GM04504 (cell line): ENCODE measurements at regions not wholly inside any gene's neighbourhood (a gene's known extent, or its start where the extent isn't known, plus 50 kb on each side); places are given as distances from the start of the nearest gene placed in this dataset.
"Not testable (repeated sequence)": the region's sequence is repeated elsewhere in the genome, so short reads cannot be mapped to it uniquely, and the experiment has no call there.

Experiments
- DNase-seq: peaks from one replicate; pipeline ENCODE4 v3.0.0-alpha.2; 2012; ENCODE audit warnings: low read depth

- DNase-seq, result no peak
Observed at GRCh38 chr2:16066261-16067036, 126.1 kb downstream of the MYCN start.

- DNase-seq, result not testable (repeated sequence)
Observed at GRCh38 chr2:16065272-16066069, 125.1 kb downstream of the MYCN start.

GRCh38 chr2:16064745-16065144 is 124.4 kb downstream of the MYCN start:
- no peak for DNase-seq

- DNase-seq, result no peak
Observed at GRCh38 chr2:16063955-16064633, 123.7 kb downstream of the MYCN start.

DNA sequence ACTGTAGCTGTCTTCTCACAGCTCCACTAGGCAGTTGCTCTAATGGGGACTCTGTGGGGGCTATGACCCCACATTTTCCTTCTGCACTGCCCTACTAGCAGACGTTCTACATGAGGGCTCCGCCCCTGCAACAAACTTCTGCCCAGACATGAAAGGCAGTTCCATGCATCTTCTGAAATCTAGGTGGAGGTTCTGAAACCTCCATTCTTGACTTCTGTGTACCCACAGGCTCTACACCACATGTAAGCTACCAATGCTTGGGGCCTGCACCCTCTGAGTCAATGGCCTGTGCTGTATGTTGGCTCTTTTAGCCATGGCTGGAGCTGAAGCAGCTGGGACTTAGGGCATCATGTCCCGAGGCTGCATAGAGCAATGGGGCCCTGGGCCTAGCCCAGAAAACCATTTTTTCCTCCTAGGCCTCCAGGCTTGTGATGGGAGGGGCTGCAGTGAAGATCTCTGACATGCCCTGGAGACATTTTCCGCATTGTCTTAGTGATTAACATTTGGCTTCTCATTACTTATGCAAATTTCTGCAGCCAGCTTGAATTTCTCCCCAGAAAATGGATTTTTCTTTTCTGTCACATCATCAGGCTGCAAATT is 123.0 kb downstream of the MYCN start:
- no peak for DNase-seq

DNA sequence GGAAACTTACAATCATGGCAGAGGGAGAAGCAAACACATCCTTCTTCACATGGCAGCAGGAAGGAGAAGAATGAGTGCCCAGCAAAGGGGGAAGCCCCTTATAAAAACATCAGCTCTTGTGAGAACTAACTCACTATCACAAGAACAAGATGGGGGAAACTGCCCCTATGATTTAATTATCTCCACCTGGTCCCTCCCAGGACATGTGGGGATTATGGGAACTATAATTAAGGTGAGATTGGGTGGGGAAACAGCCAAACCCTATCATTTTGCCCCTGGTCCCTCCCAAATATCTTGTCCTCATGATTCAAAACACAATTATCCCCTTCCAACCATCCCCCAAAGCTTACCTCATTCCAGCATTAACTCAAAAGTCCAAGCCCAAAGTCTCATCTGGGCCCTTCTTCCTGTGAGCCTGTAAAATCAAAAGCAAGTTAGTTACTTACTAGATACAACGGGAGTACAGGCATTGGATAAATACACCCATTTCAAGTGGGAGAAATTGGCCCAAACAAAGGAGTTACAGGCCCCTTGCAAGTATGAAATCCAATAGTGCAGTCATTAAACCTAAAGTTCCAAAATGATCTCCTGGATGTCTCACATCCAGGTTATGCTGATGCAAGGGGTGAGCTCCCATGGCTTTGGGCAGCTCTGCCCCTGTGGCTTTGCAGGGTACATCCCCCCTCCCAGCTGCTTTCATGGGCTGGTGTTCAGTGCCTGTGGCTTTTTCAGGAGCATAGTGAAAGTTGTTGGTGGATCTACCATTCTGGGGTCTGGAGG is 122.3 kb downstream of the MYCN start:
- DNase-seq, result no peak

- no peak for DNase-seq
Observed at GRCh38 chr2:16061441-16062217, 121.3 kb downstream of the MYCN start.

DNA sequence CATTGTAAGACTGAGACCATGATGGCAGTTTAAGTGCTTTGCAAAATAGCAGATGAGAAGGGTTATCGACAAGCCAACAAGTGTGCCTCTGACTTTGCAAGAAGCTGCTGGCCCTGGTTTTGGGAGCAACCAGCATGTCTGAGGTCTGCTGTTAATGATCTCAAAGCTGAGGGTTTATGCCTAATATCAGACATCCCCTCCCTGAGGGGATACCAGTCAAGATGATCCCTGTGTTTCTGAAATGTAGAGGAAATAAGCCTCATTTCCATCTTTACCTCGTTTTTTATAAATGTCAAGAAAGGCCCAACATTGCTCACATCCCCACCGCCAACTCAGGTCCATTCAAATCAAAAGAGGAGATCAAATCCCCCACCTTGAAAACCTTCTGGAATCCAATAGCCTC is 120.6 kb downstream of the MYCN start:
- DNase-seq, result no peak

GRCh38 chr2:16060125-16060935 is 120.0 kb downstream of the MYCN start:
- DNase-seq, result no peak

- DNase-seq, result no peak
Observed at GRCh38 chr2:16059393-16060016, 119.2 kb downstream of the MYCN start.

GRCh38 chr2:16058747-16059358 is 118.5 kb downstream of the MYCN start:
- no peak for DNase-seq

DNA sequence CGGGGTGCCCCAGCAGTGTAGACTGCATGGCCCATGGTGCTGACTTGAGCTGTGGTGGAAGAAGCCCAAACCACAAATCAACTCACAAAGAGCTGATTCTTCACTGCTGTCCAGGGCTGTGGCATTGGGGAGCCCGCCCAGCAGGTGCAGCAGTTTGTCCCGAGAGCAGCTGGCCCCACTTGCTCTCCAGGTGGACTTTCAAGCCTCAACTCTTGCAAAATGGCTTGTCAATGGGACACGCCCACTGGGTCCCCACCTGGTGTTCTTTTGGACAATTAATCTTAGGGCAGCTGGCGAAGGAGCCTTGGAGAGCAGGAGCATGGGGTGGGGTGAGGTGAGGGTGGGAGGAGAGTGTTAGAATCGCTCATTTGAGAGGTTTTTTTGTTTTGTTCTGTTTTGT is 117.9 kb downstream of the MYCN start:
- no peak for DNase-seq

DNA sequence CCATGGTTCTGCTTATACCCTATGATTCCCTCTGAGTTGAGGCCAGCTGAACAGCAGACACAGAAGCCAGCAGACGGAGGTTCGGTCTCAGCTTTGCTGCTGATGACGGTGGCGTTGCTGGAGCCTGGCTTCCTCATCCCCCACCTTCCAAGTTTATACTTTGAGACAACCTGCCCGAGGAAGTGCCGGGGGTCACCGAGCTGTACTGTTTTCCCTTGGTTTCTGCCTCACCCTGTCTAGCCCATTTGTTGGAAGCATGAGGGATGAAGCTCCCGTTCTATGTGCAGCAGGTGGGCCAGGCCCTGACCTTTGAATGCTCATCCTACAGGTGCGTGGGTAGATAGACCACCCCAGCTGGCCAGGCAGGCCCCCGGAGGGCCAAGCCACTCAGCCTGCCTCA is 117.3 kb downstream of the MYCN start:
- DNase-seq, result no peak

GRCh38 chr2:16055848-16056580 is 115.7 kb downstream of the MYCN start:
- DNase-seq, result no peak

GRCh38 chr2:16053437-16054257 is 113.3 kb downstream of the MYCN start:
- DNase-seq, result no peak

DNA sequence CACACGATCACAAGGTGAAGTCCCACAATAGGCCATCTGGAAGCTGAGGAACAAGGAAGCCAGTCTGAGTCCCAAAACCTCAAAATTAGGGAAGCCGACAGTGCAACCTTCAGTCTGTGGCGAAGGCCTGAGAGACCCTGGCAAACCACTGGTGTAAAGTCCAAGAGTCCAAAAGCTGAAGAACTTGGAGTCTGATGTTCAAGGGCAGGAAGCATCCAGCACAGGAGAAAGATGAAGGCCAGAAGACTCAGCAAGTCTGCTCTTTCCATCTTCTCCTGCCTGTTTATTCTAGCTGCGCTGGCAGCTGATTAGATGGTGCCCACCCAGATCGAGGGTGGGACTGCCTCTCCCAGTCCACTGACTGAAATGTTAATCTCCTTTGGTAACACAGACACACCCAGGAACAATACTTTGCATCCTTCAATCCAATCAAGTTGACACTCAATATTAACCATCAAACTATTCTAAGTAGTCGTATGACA is 112.3 kb downstream of the MYCN start:
- not testable (repeated sequence) for DNase-seq

DNA sequence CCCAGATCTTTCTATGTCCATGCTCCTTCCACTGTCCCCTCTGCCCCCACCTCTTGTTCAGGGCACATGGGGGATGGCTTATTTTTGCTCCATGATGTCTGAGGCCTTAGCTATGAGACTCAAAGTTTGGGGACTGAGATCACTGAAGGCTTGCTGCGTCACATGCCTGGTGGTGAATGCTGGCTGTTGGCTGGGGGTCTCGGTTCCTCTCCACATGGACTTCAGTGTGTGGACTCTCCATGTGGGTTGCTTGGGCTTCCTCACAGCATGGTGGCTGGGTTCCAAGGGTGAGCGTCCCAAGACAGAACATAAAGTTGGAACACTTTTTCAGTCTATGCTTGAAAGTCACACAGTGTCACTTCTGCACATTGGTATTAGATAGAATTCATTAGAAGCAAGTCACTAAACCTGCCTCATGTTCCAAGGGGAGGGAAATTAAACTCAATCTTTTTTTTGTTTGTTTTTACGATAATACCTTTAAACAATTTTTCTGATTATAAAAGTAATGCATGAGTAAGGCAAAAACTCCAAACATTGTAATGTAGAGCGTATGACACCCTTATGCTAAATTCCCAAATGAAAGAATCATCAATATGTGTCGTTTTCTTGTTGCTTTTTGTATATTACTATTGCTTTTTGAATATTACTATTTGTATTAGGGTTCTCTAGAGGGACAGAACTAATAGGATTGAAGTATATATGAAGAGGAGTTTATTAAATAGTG is 111.7 kb downstream of the MYCN start:
- DNase-seq, result no peak
